NCI-H82 treated with DMSO at 0.1 percent for 48 hours (cell line): ENCODE measurements at regions not wholly inside any gene's neighbourhood (a gene's known extent, or its start where the extent isn't known, plus 50 kb on each side); places are given as distances from the start of the nearest gene placed in this dataset.
A peak's percentile ranks its signal among the peaks of the same experiment; 100 is the strongest.

Experiments
- DNase-seq: peaks from one replicate; lab custom pipeline; 2025; ENCODE audit not compliant: unreplicated experiment; lab: John Stamatoyannopoulos, UW

DNA sequence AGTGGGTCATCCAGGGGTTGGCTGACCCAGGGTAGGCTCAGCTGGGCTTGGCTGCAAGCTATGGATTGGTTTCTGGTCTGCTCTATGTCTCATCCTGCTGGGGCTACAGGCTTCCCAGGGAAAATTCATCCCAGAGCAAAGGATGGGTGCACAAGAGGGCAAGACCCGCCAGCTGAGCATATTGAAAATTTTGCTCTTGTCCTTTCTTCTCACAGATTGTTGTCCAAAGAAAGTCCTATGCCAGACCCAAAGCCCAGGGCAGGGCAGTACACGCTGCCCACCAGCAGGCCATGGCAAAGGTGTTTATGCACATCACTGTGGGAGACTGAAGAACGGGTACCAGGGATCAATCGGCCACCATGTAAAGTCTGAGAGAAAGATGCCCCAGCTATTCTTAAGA is 95.3 kb upstream of the PARP11 start:
- no peak for DNase-seq

DNA sequence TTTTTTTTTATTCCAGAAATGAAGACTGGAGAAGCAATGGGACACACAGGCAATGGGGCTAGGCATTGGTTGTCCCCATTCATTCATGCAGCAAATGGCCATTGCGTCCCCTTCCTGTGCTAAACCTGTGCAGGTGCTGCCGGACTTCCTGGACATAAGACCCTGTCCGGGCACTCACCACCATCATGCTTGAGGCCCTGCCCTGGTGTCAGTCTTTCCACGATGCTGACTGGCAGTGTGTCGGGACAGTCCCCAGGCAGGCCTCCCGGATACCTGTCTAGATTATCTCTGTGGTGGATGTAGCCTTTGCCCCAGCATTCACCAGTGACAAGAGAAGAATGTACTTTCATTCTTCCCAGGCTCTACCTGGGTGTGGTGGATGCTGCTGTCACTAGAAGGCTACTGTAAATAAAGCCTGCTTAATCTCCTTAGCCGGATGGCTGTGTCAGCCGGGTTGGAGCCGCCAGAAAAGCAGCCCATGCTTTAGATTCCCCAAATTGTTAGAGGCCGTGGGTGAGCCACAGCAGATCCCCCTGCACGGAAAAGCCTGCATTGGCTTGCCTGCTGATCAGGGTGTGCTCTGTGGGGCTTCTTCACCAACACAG is 94.5 kb upstream of the PARP11 start:
- DNase-seq = peak; percentile 38

DNA sequence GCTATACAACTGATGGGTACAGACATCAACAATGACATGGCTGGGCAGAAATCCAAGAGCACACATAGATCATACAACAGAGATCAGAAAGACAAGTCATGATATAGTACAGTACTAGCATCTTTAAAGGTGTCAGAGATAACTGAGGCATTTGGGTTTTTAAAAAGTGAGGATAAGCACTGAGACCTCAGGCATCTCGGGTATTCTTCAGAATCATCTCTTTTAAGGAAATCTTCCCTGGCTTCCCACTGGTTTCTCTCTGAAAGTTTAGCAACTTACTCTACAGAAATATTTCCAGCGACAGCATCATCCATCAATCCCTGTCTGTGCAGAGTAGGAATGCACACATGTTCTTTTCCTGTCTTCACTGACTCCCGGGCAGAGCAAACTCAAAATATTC is 93.2 kb upstream of the PARP11 start:
- DNase-seq = no peak

DNA sequence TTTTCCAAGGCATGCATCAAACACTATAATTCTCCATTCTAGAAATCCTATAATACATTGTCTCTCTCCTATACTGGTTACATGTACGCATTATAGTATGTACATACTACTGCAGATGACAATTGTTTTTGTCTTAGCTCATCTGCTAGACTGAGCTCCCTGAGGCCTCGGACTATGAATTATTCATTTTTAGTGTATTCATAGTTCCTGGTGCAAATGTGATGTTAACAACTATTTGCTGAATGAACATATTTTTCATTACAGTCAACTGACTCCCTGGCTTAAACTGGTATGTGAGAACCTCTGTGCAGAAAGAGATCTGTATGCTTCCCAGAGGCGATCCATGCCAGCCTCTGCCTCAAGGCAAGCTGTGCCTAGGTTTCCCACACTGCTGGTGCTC is 91.8 kb upstream of the PARP11 start:
- no peak for DNase-seq

DNA sequence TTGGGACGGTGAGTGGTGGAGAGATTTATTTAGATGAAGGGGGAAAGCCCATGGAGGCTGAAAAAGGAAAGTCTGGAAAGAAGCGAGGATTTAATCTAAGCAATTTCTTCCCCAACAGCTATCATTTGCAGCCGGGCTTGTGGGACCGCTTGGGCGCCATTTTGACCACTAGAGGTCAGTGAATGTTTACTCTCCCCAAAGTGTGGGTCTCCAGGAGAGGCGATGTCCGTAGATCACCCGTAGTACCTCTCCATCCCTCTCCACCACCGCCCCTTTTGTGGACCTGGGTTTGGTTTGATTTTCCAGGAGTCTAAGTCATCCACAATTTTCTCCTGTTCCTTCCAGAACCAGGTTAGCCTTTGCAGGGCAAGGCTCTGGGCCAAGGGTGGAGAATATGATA is 91.2 kb upstream of the PARP11 start:
- DNase-seq = peak; percentile 49

DNA sequence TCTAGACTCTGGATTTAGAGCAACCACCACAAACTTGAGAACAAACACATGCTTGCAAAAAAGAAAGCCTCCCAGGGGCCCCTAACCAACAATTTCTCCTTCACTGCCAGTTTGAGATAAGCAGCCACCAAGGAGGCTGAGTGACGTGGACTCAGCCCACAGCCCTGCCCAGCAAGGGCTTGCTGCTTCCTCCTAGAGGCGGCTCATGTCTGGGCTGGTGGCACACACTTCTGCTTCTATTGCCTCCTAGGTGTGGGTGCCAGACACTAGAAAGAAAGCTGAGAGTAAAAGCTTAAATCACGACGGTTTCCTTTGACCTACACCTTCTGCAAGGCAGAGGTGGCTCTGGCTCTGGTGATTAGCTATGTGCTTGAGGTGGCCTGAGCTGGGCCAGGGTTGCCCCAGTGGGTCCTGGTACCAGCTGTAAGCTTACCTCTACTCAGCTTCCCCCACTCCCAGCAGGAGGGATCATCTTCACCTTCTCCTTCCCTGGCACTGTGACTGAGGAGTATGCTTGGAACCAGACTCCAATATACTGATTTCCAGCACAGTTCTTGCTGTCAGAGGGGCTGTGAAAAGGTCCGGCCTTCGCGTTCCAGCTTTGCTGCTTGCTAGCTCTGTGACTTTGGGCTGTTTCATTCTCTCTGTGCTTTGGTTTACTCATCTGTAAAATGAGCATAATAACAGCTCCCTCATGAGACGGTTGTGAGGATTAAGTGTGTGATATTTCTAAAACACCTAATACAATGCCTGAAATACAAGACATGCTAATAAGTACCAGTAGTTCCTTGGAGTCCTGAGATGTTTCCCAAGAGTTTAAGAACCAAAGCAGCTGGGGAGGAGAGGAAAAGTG is 89.7 kb upstream of the PARP11 start:
- DNase-seq = no peak

DNA sequence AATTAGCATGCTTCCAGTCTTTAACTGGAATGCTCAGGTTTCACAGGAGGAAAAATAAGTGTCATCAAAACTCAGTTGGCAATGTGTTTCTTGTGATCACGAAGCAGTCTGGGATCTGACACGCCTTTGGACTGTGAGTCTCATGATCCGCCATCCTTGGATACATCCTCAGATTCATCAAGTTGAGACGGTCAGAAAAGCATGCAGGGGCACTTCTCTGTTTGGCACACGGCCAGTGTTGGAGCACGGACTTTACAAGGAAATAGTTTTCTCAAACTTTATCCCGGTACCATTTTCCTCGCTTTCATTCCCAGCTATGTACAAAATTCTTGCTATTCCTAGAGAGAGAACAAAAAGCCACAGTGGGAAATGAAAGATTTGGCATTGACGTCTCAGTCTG is 88.4 kb upstream of the PARP11 start:
- no peak for DNase-seq

DNA sequence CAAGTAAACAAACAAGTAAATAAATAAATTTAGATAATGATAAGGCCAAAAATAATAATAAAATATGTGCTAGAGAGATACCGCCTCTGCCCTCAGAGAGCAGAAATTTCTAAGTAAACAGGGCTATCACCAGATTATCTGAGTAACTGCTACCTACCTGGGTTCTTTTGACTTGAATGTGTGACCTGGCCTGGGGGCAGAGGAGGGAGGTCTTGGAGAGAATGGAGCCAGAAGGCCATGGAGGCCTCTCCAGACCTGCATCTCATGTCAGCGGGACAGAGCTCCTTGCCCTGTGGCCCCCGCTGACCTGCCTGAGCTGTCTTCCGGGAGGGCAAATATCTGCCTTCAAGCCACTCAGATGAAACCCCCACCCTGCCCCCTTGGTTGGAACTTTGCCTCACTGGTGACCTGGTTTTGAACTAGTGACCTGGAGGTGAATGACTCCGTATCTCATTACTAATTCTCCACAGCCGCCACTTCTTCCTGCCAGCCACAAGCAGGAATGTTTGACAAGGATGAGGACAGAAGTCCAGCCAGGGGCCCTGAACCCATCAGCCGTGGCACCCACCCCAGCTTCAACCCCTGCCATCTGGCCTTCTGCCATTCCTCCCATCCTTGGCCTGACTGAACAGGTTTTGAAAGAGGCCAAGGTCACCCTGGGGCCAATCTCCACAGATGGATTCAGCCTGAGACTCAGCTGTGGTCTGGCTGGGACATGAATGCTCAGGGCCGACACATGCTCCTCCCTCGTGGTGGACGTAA is 86.8 kb upstream of the PARP11 start:
- DNase-seq = no peak

DNA sequence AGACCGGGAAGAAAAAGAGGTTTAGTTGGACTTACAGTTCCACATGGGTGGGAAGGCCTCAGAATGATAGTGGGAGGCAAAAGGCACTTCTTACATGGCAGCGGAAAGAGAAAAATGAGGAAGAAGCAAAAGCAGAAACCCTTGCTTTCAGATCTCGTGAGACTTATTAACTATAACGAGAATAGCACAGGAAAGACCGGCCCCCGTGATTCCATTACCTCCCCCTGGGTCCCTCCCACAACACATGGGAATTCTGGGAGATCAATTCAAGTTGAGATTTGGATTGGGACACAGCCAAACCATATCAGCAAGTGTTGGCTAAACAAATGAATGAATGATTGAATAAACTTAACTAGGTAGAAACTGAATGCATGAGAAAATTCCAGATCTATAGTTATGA is 85.3 kb upstream of the PARP11 start:
- no peak for DNase-seq

DNA sequence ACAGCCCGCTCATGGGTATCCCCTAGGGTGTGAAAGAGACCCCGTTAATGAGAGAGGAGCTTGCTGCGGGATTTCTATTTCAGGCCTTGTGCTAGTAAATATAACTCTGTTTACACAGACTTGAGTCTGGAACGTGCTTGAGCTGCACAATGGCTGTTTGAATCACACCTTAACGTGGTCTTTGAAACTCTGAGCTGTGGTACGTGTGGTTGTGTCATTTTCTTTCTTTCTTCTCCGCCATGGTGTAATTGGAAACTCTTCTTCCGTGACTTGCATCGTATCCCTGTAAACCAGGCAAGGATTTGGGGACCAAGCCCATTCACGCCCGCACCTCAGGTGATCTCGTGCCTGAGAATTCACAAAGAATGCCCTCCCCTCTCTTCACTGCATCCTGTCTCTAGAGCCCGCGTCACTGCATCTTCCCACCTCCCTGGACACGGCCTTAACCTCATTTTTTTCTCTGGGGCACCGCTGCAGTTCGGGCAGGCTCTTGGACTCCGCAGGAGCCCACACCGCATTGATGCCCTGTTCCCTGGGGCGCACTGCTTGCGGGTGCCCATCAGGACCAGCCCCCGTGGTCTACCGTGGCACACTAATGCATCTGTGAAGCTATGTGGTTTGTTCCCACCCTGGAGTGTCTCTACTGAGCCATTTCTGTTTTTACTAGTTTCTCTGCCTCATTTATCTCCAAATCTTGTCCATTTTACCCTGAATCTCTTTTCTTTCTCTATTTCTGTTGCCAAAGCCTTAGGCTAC is 78.4 kb upstream of the PARP11 start:
- no peak for DNase-seq

DNA sequence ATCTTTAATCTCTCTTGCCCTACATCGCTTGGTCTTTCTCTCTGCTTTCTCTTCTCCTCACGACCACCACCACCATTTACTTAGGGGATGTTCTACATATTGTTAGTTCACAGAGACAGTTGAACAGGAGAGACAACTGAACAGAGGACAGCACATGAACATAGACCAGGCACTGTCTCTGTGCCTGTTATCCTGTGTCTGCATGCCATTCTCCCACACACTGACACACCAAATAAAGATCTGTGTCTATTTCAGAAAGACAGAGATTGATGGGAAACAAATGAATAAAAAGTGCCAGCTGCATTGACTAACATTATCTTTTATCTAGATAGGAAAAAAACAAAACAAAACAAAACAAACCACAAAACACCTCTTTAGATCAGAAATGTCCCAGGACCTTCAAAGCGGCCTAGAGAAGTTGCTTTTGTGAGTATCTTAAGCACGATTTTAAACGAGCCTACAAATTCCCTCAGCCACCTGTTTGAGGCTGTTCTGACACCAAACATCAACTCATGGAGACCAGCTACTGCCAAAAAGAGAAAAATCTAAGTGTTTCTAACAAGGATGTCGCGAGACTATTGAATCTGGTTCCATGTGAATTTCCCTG is 77.6 kb upstream of the PARP11 start:
- no peak for DNase-seq

DNA sequence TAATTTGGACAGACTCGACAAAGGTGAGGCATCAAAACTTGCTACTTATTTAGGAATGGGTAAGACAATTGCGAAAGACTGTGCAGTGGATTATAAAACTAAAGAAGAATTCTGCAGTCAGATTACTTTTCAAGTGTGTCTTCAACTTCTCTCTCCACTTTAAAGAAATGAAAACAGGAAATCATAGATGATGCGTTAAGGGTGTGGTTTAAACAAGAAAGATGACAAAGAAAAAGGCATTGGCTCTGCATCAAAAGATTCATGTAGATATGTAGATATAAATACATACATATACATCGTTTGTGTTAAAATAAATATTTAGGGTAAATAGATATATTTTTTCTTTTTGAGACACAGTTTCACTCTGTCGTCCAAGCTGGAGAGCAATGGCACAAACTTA is 74.6 kb upstream of the PARP11 start:
- DNase-seq = no peak

DNA sequence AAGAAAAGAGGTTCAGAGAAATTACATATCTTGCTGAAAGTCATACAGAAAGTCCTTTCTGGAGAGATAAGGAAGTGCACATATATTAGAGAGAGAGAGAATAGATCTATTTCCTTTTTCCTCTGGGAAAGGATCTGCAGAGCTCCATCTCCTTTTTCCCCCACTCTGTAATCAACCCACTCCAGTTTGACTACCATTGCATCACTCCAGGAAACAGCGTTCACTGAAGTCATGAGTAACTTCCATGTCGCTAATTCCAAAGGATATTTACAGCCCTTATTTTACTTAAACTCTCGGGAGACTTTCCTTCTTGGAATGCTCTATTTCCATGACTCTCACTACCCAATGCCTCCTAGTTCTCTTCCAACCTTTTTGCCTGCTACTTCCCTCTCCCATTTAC is 72.5 kb upstream of the PARP11 start:
- no peak for DNase-seq

DNA sequence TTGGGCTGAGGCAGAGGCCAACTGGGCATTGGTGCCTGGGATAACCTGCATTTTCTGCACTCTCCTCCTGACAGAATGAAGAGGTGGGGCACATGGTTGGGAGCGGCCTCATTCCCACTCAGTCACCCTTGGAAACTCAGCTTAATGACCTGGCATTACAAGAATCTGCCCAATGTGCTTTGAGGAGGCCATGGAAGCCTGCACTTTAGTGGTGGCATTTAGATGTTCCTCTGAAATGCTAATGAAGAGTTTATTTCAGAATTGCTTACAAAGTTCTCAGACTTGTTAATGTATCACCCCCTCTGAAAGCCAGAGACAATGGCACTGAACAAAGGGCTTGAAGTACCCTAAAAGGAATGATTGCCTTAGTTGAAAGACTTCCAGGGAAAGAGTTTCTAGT is 71.4 kb upstream of the PARP11 start:
- DNase-seq = no peak

DNA sequence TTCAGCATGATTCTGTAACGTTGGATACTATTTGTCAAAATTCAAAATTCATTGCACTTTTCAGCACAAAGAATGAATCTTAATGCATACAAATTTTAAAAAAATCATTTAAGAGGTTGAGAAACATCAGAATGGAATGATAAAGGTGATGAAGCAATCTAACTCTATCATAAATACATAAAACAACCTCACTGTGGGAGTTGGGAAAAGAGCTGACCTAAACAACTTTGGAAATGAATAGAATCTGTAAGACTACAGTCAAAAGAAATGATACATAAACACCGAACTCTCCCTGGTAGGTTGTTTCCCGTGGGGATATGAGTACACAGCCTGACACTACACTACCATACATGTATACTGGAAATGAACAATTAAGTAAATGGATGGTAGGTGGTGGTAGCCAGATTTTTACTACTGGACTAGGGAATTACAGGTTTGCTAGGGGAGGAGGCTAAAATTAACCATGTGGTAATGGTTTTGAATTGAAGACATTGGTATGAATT is 64.9 kb upstream of the PARP11 start:
- no peak for DNase-seq

DNA sequence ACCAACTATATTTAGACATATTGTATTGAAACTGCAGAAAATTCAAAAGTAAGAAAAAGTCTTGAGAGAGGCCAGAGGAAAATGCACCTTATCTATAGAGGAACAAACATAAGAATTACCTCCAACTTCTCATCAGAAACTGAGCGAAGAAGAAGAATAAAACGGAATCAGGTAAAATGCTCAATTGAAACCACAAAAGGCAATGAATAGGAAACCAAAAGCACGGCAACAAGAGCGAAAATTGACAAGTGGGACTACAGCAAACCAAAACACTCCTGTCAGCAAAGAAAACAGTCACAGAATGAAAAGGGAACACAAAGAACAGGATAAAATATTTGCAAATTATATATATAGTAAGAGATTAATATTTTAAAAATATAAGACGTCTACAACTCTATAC is 61.9 kb upstream of the PARP11 start:
- DNase-seq = no peak

DNA sequence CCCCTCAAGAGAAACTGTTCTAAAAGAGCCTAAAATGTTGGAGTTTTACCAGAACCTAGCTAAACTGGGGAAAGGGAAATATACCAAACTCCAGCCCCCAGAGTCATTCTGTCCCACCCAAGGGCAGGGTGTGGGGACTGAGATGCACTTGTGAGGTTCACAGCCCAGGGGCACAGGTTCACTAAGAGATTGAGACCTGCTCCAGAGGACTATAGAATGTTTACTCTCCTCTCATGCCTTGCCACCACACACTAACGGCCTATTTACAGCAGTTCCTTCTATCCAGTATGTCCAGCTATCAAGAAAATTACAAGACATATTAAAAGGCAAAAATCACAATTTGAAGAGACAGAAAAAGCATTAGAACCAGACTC is 60.6 kb upstream of the PARP11 start:
- no peak for DNase-seq

DNA sequence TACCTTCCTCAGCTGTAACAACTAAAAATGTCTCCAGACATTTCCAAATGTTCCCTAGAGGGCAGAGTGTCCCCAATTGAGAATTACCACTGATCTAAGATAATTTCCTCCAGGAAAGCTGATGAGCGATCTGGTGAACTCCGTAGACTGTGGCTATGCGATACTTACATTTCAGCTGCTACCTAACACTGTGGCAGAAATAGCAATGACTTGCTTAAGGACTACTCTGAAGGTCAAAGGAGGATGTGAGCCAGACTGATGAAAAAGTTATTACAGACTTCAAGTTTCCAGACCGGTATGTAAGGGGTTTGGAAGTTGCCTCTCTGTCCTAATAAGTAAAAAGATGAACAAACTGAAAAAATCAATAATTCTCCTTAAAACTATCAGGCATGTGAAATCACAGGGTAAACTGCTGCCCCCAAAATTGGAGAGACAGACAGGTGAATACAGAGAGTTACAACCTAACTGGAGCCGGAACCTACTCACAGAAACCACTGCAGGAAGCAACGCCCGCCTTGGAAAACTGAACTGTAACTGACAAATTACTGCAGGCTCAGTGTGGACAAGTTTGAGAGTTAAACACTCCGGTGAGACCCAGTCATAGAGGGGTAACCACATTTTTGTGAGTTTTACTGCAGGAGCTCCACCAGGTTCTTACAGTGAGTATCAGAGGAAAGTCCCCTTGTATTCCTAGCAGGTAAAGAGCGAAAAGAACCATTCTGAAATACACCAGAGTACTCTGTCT is 60.0 kb upstream of the PARP11 start:
- no peak for DNase-seq

DNA sequence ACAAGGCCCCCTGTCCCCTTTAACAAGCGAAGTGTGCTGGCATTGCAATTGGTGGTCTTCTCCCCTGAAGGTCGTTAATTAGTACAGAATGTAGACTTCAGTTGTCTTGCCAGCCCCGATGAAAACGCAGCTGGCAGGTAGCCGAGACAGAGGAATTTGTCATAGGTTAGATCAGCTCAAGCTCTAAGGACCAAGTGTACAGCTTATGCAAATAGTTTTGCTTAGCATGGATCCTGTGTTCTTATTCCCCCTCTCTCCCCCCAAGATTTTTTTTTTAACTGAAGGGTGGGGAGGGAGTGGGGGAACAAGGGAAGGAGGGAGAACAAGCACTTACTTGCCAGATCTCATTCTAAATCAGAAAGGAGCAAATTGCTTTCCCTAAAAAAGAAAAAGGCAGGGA is 58.6 kb upstream of the PARP11 start:
- DNase-seq = no peak

DNA sequence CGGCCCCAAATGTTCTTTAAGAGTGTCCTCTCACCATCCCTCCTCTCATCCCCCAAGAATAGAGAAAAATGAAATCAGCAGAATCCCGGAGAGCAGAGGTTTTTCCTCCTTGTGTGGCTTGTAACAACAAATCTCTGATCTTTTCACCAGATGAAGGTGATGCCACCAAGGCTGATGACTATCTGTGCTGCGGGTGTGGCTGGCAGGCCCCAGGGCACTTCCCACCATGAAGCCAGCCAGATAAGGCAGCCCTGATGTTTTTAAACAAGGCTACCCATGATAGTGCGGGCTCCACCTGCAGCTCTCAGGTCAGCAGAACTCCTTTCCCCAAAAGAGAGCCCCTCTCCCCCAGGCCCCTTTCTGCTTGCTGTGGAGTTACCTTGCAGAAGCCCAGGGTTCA is 58.0 kb upstream of the PARP11 start:
- DNase-seq = no peak
